ENCODE measurements at regions not wholly inside any gene's neighbourhood (a gene's known extent, or its start where the extent isn't known, plus 50 kb on each side); places are given as distances from the start of the nearest gene placed in this dataset.

GRCh38 chr12:127655691-127656090, 611.3 kb upstream of the TMEM132C start:
- no peak overlapping the region for H3K4me3 ChIP-seq (ENCODE audit: low read length)
- peak; percentile 89 for DNase-seq (ENCODE audit: low read depth)
- no peak for TF ChIP-seq CTCF (conservative IDR thresholded peaks at IDR 0.05; ENCODE audit: low read length)

- TF ChIP-seq CTCF (conservative IDR thresholded peaks at IDR 0.05; ENCODE audit: low read length) = no peak
- DNase-seq (ENCODE audit: low read depth) = no peak
- H3K4me3 ChIP-seq (ENCODE audit: low read length) = no peak overlapping the region
These were observed 610.7 kb upstream of the TMEM132C start for GRCh38 chr12:127656266-127656665.

GRCh38 chr12:127657036-127657435, 609.9 kb upstream of the TMEM132C start:
- TF ChIP-seq CTCF (conservative IDR thresholded peaks at IDR 0.05; ENCODE audit: low read length) = no peak
- H3K4me3 ChIP-seq (ENCODE audit: low read length) = no peak overlapping the region
- peak; percentile 65 for DNase-seq (ENCODE audit: low read depth)

GRCh38 chr12:127660961-127661360, 606.0 kb upstream of the TMEM132C start:
- peak; percentile 39 for DNase-seq (ENCODE audit: low read depth)
- TF ChIP-seq CTCF (conservative IDR thresholded peaks at IDR 0.05; ENCODE audit: low read length) = no peak
- H3K4me3 ChIP-seq (ENCODE audit: low read length) = no peak overlapping the region

GRCh38 chr12:127663716-127664115, 603.3 kb upstream of the TMEM132C start:
- no peak for DNase-seq (ENCODE audit: low read depth)
- H3K4me3 ChIP-seq (ENCODE audit: low read length) = no peak overlapping the region

GRCh38 chr12:127664901-127665300, 602.1 kb upstream of the TMEM132C start:
- H3K4me3 ChIP-seq (ENCODE audit: low read length) = no peak overlapping the region
- peak; percentile 78 for DNase-seq (ENCODE audit: low read depth)
- TF ChIP-seq CTCF (conservative IDR thresholded peaks at IDR 0.05; ENCODE audit: low read length) = no peak

More at GRCh38 chr12:127663716-127664115, 603.3 kb upstream of the TMEM132C start:
- no peak for TF ChIP-seq CTCF (conservative IDR thresholded peaks at IDR 0.05; ENCODE audit: low read length)

GRCh38 chr12:127667131-127667685, 599.8 kb upstream of the TMEM132C start:
- H3K4me3 ChIP-seq (ENCODE audit: low read length) = no peak overlapping the region
- no peak for TF ChIP-seq CTCF (conservative IDR thresholded peaks at IDR 0.05; ENCODE audit: low read length)
- DNase-seq (ENCODE audit: low read depth) = peak; percentile 67

Measured in AG10803 (cell line).